ENCODE measurements at regions not wholly inside any gene's neighbourhood (a gene's known extent, or its start where the extent isn't known, plus 50 kb on each side); places are given as distances from the start of the nearest gene placed in this dataset.

DNA sequence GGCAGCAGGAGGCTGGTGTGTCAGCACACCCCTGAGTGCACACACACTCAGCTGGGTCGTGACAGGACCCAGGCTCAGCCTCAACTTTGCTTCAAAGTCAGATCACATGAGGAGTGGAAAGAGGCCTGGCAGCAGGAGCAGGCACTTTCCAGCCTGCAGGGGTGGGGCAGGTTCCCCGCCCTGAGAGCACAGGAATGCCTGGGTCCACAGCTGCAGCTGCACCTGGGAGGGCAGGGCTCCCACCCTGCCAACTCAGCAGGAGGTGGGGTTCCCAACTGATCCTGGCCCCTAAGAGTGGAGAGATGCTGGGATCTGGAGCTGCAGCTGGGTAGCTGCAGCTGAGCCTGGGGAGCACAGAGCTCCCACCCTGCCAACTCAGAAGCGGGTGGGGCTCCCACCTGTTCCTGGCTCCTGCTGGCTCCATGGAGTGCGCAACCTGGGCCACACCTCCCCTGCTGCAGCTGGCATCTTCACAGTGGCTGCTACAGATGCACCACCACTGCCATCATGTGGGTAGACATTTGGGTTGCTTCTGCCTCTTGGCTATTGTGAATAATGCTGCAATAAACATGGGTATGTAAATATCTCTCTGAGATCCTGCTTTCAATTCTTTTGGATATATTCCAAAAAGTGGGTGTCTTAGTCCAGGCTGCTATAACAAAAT is 415.4 kb downstream of the TTLL7 start:
- no peak for DNase-seq (ENCODE audit: low read depth in 2 of 2)

DNA sequence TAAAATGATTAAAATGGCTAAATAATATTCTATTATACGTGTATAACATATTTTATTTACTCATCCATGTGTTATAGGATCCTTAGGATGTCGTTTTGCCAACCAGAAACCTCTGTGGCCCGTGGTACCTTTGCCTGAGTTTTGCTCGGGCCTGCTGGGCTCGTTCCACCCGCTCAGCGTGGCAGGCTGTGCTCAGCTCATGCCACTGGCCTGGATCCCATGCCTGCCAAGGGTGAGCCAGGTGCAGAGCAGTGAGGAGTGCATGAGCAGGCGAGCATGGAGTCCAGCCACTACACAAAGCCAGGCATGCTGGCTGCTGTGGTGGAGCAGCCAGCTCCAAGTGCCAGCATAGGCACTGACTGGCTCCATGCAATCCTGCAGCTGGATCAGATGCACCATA is 417.2 kb downstream of the TTLL7 start:
- no peak for DNase-seq (ENCODE audit: low read depth in 2 of 2)

DNA sequence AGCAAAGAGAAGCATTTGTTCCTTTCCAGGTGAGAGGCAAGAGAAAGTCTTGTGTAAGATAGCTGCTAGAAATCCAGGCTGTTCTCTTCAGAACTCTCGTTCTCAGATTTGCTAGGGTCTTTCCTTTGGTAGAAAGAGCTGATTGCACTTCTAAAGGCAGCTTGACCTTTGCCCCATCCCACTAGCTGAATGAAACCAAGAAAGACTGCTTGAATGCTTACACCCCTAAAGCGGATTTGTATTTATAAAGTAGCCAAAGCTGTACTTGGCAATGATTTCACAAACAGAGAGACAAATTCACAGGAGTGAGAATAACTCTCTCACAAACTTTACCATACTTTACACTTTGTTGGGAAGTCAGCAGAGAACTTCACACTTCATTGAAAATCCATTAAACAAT is 424.1 kb downstream of the TTLL7 start:
- DNase-seq (ENCODE audit: low read depth in 2 of 2), result no peak

DNA sequence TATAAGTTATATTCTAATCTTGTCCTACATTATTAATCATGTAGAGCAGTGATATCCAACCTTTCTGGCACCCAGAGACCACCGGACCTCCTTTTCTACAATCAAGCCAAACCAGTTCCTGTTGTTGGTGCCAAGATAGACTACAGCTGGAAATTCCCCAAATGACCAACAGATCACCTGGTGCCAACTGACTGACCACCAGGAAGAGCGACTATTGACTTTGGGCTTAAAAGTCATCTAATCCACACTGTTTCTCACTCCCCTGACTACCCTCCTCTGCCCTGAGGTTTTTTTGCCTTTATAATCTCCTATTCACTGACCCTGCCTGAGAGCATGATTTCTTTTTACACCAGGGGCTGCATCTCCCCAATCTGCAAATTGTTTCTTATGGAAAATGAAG is 425.2 kb downstream of the TTLL7 start:
- DNase-seq (ENCODE audit: low read depth in 2 of 2), result no peak

DNA sequence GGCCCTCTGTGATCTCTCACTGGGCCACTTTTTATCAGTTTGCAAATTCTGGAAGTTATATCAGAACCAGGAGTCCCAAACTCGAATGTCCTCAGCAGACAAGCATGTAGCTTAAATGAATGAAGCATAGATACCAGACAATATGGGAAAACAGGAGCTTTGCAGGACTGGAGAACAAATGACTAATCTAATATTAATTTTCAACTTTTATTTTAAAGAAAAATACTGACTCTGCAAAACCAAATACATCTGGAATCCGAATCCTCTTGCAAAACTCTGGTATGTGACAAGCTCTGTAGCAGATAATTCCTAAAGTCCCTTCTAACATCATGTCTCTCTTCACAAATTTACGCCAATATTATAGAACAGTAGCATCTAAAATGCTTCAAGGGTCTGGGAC is 427.4 kb downstream of the TTLL7 start:
- DNase-seq (ENCODE audit: low read depth in 2 of 2), result no peak

DNA sequence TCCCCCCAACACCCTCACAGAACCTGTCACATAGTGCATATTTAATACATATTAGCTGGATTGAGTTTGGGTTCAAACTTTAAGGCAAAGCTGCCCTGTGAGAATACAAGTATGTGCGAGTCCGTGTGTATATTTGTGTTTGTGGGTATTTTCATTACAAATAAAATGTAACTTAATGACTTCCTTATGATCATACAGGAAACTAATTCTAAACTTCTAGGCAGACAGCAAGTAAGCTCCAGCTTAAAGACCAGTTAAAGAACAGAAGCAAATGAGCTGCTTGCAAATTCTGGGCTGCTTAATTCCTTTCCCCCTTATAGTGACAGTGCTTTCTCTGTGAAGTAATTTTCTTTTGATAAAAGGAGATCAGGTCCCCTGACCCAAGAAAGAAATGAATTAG is 437.6 kb downstream of the TTLL7 start:
- no peak for DNase-seq (ENCODE audit: low read depth in 2 of 2)

DNA sequence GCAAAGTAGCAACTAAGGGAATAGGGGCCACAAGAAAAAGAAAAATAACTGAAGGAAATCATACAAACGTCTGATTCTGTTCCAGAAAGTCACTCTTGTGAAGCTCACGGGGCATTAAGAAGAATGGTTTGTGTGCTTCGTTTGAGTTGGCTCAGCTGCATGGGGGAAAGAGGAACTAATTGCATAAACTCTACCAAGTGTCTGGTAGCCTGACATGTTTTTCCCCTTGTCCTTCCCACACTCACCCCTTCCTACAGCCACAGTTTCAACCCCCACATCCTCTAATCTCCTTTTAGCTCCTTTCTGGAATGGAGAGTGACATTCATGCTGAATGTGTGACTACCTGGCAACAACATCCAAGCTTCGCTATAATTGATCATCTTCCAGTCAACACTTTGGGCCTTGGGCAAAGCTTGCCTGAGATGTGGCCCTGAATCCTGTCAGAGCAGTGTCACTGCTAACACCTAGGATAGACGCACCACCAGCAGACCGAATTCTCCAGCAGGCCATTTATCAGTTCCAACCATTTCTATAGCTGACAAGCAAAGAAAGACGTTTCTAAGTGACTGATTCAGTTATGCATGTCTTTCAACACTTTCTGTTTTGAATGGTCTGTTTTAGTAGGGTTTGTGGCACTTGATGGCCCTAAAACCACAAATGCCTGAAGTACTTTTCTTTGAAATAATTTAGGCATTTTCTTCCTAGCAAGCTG is 439.6 kb downstream of the TTLL7 start:
- DNase-seq (ENCODE audit: low read depth in 2 of 2), result no peak

DNA sequence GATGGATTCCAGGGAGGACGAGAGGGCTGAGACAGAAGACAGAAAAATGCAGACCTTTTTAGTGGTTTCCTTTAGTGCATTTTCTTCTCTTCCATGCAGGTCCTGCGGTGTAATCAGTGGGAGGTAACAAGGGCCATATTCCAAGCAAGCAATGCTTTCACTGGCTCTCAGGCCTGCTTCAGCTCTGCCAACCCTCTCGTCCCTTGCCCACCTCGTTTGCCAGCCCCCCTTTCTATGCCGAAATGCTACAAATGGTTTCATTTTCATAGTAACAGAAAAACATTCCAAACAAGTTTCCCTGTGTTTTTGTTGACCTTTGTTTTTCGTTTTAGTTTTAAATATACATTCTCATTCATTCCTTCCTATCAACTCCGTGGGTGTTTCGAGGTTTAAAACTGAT is 443.1 kb downstream of the TTLL7 start:
- DNase-seq (ENCODE audit: low read depth in 2 of 2), result no peak

DNA sequence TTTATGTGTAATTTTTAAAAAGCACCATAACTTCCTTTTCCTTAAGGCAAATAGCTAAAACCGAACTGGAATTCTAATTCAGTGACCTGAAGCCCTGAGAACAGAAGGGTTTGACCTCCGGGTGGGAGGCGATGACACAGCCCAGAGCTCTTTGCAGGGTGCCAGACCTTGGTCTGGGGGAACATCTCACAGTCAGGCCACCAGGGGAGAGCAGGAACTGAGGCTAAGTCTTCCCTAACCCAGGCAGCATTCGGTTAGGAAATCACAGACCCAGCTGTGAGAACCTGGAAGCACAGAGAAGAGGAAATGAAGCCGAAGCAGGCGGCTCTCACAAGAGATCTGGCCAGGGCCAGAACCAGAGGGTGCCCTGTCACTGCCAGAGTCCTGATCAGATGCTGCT is 444.8 kb downstream of the TTLL7 start:
- no peak for DNase-seq (ENCODE audit: low read depth in 2 of 2)

DNA sequence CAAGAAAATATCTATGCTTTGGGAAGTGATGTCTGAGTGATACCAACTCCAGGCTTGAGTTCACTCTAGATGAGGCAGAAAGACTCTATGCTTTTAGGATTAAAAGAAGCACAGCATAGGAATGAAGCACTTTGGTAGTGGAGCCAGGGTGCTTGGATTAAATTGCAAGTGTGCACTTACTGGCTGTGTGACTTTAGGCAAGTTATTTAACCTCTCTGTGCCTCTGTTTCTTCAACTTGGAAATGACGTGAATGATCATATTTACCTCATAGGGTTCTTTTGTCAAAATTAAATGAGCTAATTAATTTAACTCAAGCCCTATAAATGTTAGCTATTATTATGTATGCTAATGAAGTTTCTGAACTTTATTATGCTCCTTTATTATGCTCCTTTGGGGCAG is 446.1 kb downstream of the TTLL7 start:
- no peak for DNase-seq (ENCODE audit: low read depth in 2 of 2)

DNA sequence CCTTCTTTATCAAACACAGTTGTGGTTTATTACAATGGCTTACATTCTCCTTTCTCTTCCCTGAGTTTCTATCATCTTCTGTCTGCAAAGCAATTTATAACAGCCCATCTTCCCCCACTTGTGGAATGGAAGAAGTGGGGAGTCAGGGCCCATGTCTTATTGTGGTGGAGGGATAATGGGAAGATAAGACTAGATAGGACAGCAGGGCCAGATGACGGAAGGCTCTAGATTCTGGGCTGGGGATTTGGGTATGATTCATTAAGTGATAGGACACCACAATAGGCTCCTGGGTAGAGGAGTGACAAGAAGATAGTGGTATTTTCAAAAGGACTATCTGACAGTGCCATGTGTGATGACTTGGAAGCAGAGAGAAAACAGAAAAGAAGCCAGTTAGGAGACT is 450.6 kb downstream of the TTLL7 start:
- no peak for DNase-seq (ENCODE audit: low read depth in 2 of 2)

DNA sequence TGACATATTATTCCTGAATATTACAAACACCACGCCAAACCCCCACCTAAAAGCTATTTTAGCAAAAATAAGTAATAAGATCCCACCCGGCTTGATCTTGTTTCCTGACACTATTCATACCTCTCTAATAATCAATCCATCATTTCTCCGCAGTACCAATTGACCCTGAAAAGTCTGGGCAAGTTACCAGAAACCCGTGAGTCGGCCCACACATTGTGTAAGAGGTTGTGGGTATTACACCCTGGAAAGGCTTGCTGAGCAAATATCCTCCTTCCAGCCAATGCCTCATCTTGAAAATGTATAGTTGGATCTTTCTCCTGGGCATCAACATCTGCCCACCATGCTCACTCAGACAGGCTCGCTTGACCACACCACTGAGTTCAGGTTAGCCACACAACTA is 451.0 kb downstream of the TTLL7 start:
- no peak for DNase-seq (ENCODE audit: low read depth in 2 of 2)

DNA sequence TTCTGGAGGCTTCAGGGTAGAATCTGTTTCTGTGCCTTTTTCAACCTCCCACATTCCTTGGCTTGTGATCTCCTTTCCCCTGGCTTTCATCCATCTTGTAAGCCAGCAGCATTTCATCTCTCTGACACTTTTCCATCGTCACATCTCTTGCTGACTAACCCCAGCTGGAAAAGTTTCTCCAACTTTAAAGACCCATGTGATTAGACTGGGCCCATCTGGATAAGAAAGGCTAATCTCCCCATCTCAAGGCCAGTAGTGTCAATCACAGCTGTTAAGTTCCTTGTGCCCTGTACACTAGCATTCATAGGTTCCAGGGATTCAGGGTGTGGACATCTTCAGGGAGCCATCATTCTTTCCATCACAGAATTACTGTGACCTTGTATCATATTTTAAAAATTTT is 452.1 kb downstream of the TTLL7 start:
- no peak for DNase-seq (ENCODE audit: low read depth in 2 of 2)

DNA sequence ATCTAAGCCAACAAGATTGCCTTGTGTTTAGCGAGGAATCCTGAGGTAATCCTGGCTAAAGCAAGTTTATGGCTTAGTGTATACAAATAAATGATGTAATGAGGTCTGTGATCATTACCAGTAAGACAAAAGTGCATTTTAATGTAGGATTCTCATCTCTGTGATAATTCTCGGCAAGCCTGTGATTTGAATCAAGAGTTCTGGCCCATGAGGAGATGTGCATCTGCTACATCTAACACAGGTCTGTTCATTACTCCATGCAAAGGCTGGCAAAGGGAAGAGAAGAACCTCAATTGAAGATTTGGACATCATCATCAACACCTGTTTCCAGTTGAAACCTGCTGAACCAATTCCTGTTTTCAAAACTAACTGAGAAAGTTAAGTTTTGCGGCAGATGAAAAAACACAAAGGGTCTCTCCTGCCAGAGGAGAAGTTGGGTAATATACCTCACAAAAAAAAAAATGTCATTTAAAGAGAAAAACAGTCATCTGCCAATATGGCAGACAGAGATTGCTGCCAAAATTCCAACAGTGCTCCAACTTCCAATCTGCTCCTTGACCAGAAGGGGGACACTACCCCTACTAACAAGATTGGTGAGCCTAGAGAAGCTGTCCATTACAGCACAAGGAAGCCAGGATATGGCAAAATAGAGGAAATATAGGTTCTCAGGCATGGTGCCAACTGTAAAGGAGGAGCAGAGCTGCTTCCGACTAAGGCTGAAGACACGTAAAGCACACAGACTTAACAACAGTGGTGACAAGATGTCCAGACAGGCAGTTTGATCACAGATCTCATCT is 453.7 kb downstream of the TTLL7 start:
- DNase-seq (ENCODE audit: low read depth in 2 of 2), result no peak

DNA sequence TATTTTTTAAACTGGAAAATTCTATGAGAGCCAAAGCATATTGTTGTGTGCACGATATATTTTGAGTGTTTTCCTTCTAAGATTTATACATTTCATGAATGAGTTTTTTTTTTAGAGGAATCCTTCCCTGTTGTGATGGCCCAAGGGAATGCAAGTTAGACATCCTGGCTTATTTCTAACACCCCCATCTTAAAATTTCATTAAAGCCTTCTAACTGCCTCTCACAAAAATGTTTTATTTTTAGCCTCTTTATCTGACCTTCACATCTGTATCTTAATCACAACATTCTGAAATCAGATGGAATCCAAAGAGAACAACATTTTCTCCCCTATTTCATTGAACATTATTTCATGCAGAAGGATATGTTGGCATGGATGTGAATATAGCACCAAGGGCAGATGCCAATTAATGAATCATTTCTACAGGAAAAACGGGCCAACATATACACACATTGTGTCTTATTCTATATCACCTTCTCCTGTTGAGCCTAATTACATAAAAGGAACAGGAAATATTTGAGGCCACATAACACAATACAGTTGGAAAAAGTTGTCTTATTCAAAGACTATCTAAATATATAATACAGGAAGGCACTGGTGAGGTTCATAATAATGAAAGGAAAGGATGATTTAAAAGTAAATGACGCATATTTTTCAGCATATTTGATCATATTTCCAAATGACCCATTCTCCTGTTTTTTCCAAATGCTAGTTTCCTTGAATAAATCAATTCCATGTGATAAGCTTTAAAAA is 455.5 kb downstream of the TTLL7 start:
- peak in 1 of 2 donors; percentile 21 for DNase-seq (ENCODE audit: low read depth in 2 of 2)

DNA sequence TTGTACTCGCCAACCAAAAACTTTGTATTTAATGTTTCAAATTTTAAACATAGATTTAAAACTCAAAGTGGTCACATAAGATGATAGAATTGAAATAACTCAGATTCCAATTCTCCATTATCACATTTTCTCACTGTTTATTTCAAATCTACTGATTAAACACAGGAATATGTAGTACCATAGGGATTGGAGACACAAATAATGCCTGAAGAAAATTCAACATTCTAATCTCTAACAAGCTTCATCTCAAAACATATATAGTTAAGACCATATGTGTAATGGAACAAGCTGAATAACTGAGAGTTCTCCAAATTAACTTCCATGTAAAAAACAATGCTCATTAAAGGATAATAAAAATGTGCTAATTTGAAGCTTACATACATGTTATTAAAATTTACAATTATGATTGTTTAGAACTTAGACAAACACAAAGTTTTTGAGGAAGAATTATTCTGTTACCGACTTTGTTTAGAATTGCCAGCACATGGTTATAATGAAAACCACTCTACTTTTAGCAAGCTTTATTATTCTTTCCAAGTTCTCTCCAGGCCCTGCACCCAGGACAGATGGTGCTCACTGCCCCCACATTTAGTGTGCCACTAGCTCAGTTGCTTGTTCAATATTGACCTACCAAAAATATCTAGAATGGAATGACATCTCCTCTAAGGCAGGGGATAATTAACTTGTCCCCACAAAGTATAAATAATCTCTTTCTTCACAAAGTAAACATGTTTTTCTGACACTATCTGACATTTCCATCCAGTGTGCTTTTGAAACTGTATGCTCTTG is 467.2 kb downstream of the TTLL7 start:
- no peak for DNase-seq (ENCODE audit: low read depth in 2 of 2)

DNA sequence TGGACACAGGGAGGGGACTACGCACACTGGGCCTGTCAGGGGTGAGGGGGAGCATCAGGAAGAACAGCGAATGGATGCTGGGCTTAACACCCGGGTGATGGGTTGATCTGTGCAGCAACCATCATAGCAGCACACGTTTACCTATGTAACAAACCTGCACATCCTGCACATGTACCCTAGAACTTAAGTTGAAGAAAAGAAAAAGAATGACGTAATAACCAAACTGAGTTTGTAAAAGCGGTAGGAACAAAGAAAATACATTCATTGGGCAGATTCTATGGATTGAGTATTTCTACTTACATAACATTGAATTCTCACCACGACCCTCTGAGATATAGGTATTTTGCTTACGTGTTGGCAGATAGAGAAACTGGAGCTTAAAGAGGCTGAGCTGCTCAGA is 468.4 kb downstream of the TTLL7 start:
- DNase-seq (ENCODE audit: low read depth in 2 of 2), result no peak

DNA sequence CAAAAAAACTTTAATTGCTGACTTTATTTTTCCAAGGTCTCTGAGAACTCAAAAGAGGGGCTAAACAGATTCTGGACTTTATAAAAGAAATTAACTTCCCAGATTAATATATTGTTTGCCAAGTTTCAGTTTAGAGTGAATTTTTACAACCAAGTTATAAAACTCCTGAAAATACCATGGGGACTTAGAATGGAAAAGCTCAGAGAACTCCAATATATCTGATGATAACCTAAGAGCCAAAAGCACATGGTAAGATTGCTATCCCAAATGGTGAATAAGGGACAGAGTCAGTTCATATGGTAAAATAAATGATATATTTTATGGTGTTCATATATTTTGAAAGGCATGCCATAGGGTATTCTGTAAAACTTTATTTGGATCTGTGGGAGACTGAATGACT is 470.9 kb downstream of the TTLL7 start:
- no peak for DNase-seq (ENCODE audit: low read depth in 2 of 2)

DNA sequence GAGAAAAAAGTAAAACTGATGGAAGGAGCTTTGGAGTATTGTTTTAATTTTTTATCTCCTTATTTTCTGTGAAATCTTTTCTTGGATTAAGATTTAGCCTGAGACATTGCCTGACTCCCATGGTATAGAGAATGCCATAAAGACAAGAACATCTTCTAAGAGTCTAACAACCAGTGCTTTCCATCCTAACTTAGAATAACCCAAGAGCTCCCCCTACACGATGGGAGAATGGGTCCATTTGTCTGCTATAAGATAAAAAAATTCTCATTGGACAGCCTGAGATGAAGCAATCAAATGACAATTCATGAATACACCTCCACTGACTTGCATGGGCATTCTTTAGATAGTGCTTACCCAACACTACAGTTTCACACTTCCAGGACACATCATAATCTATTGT is 478.1 kb downstream of the TTLL7 start:
- no peak for DNase-seq (ENCODE audit: low read depth in 2 of 2)

DNA sequence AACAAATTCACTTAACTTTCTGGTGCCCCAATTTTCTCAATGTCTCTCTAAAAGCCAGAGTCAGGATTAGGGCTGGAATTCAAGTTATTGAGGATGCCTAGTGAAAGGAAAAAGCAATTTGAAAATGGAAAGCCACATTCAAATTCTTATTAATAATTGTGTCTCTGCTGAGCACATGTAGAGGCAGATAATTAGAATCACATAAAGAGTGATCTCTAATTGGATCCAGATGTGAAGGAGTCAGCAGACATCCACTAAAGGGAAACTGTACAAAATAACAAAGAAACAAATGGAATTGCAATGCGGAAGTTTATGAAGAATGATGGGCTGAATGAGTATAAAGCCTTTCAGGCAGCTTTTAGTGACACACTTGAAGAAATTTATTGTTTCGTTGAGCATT is 482.6 kb downstream of the TTLL7 start:
- no peak for DNase-seq (ENCODE audit: low read depth in 2 of 2)

DNA sequence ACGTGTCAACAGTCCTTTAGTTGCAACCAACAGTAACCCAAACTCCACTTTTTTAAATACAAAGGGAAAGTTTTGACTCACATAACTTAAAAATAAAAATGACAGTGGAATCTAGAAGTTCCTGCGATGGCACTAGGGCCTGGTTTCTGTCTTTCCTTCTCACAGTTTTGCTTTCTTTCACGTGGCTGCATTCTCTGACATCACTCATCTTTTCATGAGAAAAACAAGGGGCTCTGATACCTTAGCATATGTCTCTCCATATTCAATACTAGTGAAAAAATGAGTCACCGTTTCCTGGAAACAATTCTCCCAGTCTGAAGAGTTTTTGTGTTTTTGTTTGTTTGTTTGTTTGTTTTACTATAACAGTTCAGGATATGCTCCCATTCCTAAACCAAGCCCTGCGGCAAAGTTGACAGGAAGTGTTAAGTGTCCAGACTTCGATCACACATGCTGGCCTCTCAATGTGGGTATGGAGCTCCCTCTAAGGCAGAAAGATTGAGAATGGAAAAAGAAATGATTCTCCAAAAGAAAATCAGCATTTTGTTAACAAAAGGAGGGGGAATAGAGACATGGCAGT is 483.3 kb downstream of the TTLL7 start:
- no peak for DNase-seq (ENCODE audit: low read depth in 2 of 2)
